ENCODE measurements at regions not wholly inside any gene's neighbourhood (a gene's known extent, or its start where the extent isn't known, plus 50 kb on each side); places are given as distances from the start of the nearest gene placed in this dataset.

DNA sequence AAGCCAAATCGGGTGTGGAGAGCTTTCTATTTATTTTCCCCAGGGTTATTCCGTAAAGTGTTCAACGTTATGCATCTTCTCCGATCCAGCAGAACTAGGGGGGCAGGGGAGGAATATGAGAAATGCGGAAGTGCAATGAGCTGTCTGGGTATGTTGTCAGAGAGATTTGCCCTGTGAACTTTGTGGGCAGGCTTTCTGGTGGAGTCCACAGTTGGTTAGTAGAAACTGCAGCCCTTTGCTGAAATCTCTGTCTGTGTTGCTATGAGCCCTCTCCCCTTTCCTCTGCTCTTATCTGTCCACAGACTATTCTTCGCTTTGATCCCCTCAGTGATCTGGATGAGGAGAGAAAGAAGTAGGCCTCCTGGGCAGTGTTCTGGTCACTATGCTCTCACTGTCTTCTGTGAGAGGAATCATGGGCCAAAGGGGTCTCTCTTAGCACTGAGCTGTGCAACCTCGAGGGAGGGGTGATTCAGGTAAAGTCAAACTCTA is 158.9 kb upstream of the FUT9 start:
- DNase-seq (ENCODE audit: low spot score), result no peak
- TF ChIP-seq, protein P1, sequence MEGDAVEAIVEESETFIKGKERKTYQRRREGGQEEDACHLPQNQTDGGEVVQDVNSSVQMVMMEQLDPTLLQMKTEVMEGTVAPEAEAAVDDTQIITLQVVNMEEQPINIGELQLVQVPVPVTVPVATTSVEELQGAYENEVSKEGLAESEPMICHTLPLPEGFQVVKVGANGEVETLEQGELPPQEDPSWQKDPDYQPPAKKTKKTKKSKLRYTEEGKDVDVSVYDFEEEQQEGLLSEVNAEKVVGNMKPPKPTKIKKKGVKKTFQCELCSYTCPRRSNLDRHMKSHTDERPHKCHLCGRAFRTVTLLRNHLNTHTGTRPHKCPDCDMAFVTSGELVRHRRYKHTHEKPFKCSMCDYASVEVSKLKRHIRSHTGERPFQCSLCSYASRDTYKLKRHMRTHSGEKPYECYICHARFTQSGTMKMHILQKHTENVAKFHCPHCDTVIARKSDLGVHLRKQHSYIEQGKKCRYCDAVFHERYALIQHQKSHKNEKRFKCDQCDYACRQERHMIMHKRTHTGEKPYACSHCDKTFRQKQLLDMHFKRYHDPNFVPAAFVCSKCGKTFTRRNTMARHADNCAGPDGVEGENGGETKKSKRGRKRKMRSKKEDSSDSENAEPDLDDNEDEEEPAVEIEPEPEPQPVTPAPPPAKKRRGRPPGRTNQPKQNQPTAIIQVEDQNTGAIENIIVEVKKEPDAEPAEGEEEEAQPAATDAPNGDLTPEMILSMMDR (IDR thresholded peaks at IDR 0.05; ENCODE audit: borderline replicate concordance, control extremely low read depth, extremely low read depth, insufficient read depth, missing control alignments), result no peak
- in situ Hi-C loops (cut with MboI; ENCODE audit: low sequenced_read_pairs, unreplicated experiment), result no loop called here

DNA sequence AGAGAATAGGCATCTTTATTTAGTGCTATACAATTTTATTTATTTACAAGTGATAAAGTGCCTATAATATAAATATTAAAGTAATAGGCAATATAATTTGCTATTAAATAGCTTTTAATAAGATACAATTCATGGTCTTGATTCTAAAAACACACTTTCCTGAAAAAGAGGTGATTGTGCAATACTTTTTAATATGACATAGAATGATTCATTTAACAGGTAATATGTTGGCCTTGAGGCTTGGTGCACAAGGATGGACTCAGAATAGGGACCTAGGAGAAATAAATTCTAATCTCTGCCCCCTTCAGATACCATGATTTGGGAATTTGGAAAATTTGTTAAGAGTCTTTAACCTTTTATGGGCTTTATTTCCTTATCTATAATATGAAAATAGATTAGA is 149.9 kb upstream of the FUT9 start:
- in situ Hi-C loops (cut with MboI; ENCODE audit: low sequenced_read_pairs, unreplicated experiment), result no loop called here
- DNase-seq (ENCODE audit: low spot score), result no peak
- TF ChIP-seq, protein P1 (IDR thresholded peaks at IDR 0.05; ENCODE audit: borderline replicate concordance, control extremely low read depth, extremely low read depth, insufficient read depth, missing control alignments), result no peak

DNA sequence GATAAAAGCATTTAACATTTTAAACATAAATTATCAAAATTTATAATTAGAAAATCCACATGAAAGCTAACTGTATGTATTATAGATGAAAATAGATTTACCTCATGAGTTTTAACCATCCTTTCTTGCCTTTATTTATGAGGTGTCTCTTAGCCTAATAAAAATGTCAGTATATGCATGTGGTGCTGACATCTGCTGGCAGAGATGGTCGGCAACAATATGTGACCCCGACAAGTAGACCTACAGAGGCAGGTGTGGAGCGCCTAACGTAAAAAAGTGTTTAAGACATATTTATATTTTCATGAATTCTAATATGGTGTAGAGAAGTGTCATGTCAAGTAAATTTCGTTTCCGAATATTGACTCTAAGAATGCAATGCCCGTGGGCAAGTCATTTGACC is 149.0 kb upstream of the FUT9 start:
- in situ Hi-C loops (cut with MboI; ENCODE audit: low sequenced_read_pairs, unreplicated experiment), result no loop called here
- TF ChIP-seq, protein P1 (IDR thresholded peaks at IDR 0.05; ENCODE audit: borderline replicate concordance, control extremely low read depth, extremely low read depth, insufficient read depth, missing control alignments), result peak; percentile 18
- DNase-seq (ENCODE audit: low spot score), result no peak

DNA sequence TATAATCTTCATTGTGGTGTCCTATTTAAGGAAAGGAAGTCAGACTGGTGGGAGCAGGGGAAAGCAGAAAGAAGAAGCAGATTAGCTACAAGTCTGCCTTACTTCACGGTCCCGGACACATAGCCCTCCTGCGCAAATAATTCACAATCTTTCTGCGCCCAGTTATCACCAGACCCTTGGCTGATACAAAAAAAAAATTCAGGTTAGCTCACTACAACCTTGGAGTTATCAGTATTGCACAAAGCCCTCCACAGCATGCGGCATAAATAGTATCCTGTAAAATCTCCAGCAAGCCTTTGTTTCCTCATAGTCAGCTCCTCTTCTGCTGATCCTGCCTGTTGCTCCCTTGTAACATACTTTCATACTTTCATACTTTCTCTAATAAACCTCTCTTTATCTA is 148.6 kb upstream of the FUT9 start:
- no peak for DNase-seq (ENCODE audit: low spot score)
- in situ Hi-C loops (cut with MboI; ENCODE audit: low sequenced_read_pairs, unreplicated experiment), result no loop called here

DNA sequence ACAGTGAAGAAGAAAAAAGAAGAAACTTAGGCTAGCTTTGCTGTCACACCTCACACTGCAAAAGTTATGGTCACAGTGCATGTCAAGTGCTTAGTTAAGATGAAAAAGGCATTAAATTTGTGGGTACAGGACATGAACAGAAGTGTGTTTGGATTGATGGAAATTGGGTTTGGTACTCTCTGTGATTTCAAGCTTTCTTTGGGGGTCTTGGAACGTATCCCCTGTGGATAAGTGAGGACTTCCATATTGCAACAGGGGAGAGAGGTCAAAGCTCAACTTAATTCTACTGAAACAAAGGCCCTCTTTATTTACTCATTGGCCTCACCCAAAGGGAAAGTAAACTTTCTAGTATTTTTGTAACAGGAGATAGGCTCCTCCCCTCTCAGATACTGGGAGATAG is 138.3 kb upstream of the FUT9 start:
- no peak for DNase-seq (ENCODE audit: low spot score)
- in situ Hi-C loops (cut with MboI; ENCODE audit: low sequenced_read_pairs, unreplicated experiment), result no loop called here
- TF ChIP-seq, protein P1 (IDR thresholded peaks at IDR 0.05; ENCODE audit: borderline replicate concordance, control extremely low read depth, extremely low read depth, insufficient read depth, missing control alignments), result no peak

More for the DNA sequence above, 148.6 kb upstream of the FUT9 start:
- TF ChIP-seq, protein P1 (IDR thresholded peaks at IDR 0.05; ENCODE audit: borderline replicate concordance, control extremely low read depth, extremely low read depth, insufficient read depth, missing control alignments), result no peak

DNA sequence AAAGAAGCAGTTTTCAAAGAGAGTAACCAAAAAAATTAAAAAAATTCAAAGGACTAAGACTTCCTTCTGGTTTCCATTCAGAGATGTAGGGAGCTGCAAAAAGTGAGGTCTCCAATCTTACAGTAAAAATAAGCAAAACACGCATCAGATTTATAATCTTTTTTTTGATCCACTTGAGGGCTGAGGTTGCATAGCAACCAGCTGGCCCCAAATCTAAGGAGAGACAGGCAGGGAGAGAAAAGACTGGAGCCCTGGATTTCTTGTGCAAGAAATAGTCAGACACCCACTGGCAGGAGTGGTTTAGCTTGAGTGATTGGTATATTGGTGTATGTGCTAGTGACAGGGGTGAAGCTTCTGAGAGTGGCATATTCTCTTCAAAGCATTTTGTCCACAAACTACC is 135.9 kb upstream of the FUT9 start:
- in situ Hi-C loops (cut with MboI; ENCODE audit: low sequenced_read_pairs, unreplicated experiment), result no loop called here
- no peak for DNase-seq (ENCODE audit: low spot score)

More for the DNA sequence above, 135.9 kb upstream of the FUT9 start:
- TF ChIP-seq, protein P1 (IDR thresholded peaks at IDR 0.05; ENCODE audit: borderline replicate concordance, control extremely low read depth, extremely low read depth, insufficient read depth, missing control alignments), result no peak
